Endothelial cell of umbilical vein (primary cell): ENCODE measurements at regions not wholly inside any gene's neighbourhood (a gene's known extent, or its start where the extent isn't known, plus 50 kb on each side); places are given as distances from the start of the nearest gene placed in this dataset.

Experiments
- BruUV-seq: library from RNA; stranded (reverse); fragments of 400-500 nt; replicated peaks from 2 replicates; lab custom pipeline; 2021; lab: Mats Ljungman, UMichigan
- CTCF ChIA-PET: fragments of 300-600, 350-600 bp; sonication (Branson Sonifier 250); formaldehyde crosslinking; loops from one replicate; lab custom pipeline; 2021; ENCODE audit warnings: antibody characterized with exemption, inconsistent platforms; lab: Charles Lee
- POLR2A ChIA-PET: fragments of 300-600, 350-600 bp; sonication (Branson Sonifier 250); formaldehyde crosslinking; loops from one replicate; lab custom pipeline; 2021; ENCODE audit warnings: antibody characterized with exemption, inconsistent platforms; lab: Charles Lee
- DNase-seq: peaks from one replicate; pipeline ENCODE4 v3.0.0-alpha.2; 2011; ENCODE audit warnings: low read depth, low spot score
- FAIRE-seq: peaks from 2 replicates; lab custom pipeline; 2011; peaks lifted over from hg19 to GRCh38; lab: Jason Lieb, UNC
- H2AFZ ChIP-seq: 2 replicates; pipeline ENCODE4 v1.6.0; 2012; ENCODE audit warnings: low read depth, low read length, control low read depth, inconsistent platforms
- H3K27ac ChIP-seq: 2 replicates; pipeline ENCODE4 v1.5.1; 2011; ENCODE audit warnings: low read depth, mild to moderate bottlenecking, control low read depth, low read length, moderate library complexity; ENCODE audit not compliant: insufficient read depth
- H3K27me3 ChIP-seq, 2 experiments: 2 replicates each; pipeline versions ENCODE4 v1.6.0 to v1.6.1; 2011; ENCODE audit warnings: low read length in 2 of 2, mixed read lengths in 1 of 2; ENCODE audit not compliant: control insufficient read depth in 2 of 2, insufficient read depth in 2 of 2
- H3K36me3 ChIP-seq, 2 experiments: 2 replicates in 1 of 2; 3 replicates in 1 of 2; pipeline ENCODE4 v1.5.1; 2011; ENCODE audit warnings: low read length in 2 of 2, mild to moderate bottlenecking in 1 of 2, moderate library complexity in 1 of 2; ENCODE audit not compliant: control insufficient read depth in 2 of 2, insufficient read depth in 2 of 2; ENCODE audit errors: extremely low read depth in 1 of 2
- H3K4me1 ChIP-seq: 3 replicates; pipeline ENCODE4 v1.5.1; 2011; ENCODE audit warnings: mild to moderate bottlenecking, low read length; ENCODE audit not compliant: control insufficient read depth, insufficient read depth; ENCODE audit errors: extremely low read depth
- H3K4me2 ChIP-seq: 2 replicates; pipeline ENCODE4 v1.6.1; 2011; ENCODE audit warnings: low read length, control low read depth, mixed read lengths; ENCODE audit not compliant: insufficient read depth
- H3K4me3 ChIP-seq, 3 experiments: fragments of 200-600 bp in 1 of 3; sonication (generic), shearing (Covaris generic) in 1 of 3; replicated peaks in 1 of 3; 2 replicates each; pipeline ENCODE4 v1.5.1; 2011 to 2016; ENCODE audit warnings: control low read depth in 3 of 3, low read length in 3 of 3, mild to moderate bottlenecking in 2 of 3, inconsistent platforms in 1 of 3, low read depth in 1 of 3, moderate library complexity in 1 of 3; ENCODE audit not compliant: insufficient read depth in 1 of 3
- H3K79me2 ChIP-seq: 2 replicates; pipeline ENCODE4 v1.6.0; 2012; ENCODE audit warnings: low read length, inconsistent platforms; ENCODE audit not compliant: control insufficient read depth, insufficient read depth
- H3K9ac ChIP-seq: replicated peaks from 2 replicates; pipeline ENCODE3; 2011; ENCODE audit warnings: low read length, control low read depth; ENCODE audit not compliant: insufficient read depth; ENCODE audit errors: extremely low read depth
- H3K9me1 ChIP-seq: replicated peaks from 3 replicates; pipeline ENCODE4 v1.6.0; 2011; ENCODE audit warnings: mild to moderate bottlenecking, low read length; ENCODE audit not compliant: control insufficient read depth, insufficient read depth; ENCODE audit errors: extremely low read depth
- H3K9me3 ChIP-seq: replicated peaks from 2 replicates; pipeline ENCODE4 v1.5.1; 2012; ENCODE audit warnings: low read length, inconsistent platforms; ENCODE audit not compliant: control insufficient read depth, insufficient read depth
- H4K20me1 ChIP-seq: replicated peaks from 2 replicates; pipeline ENCODE3; 2011; ENCODE audit warnings: mild to moderate bottlenecking, low read length; ENCODE audit not compliant: control insufficient read depth, insufficient read depth; ENCODE audit errors: extremely low read depth
- CTCF ChIP-seq, 2 donors: IDR thresholded peaks; 1 replicate in 1 of 2; 2 replicates in 1 of 2; pipeline ENCODE4 v1.5.1; 2011; ENCODE audit warnings: low read length in 2 of 2, mild to moderate bottlenecking in 2 of 2, moderate library complexity in 2 of 2, control low read depth in 1 of 2, inconsistent platforms in 1 of 2, low read depth in 1 of 2; ENCODE audit not compliant: insufficient read depth in 1 of 2; ENCODE audit errors: extremely low read depth in 1 of 2
- EZH2 ChIP-seq: IDR thresholded peaks from 2 replicates; pipeline ENCODE4 v1.6.1; 2012; ENCODE audit warnings: borderline replicate concordance, low read depth, mild to moderate bottlenecking, moderate library complexity, low read length, inconsistent platforms; ENCODE audit not compliant: severe bottlenecking
- FOS ChIP-seq: IDR thresholded peaks from 2 replicates; pipeline ENCODE4 v1.6.1; 2011; ENCODE audit warnings: mild to moderate bottlenecking, low read length, moderate library complexity, borderline replicate concordance; ENCODE audit not compliant: insufficient read depth
- GATA2 ChIP-seq: IDR thresholded peaks from 2 replicates; pipeline ENCODE4 v1.7.0; 2011; ENCODE audit warnings: low read depth, mild to moderate bottlenecking, moderate library complexity, mixed read lengths, low read length; ENCODE audit not compliant: insufficient read length, insufficient read depth
- JUN ChIP-seq: IDR thresholded peaks from 2 replicates; pipeline ENCODE4 v1.6.1; 2011; ENCODE audit warnings: borderline replicate concordance, low read depth; ENCODE audit not compliant: insufficient read length, insufficient read depth
- MAX ChIP-seq: IDR thresholded peaks from 2 replicates; pipeline ENCODE4 v1.6.1; 2011; ENCODE audit not compliant: insufficient read depth, insufficient read length
- MYC ChIP-seq: IDR thresholded peaks from one replicate; pipeline ENCODE4 v1.6.1; 2011; ENCODE audit warnings: mild to moderate bottlenecking, low read depth, low read length
- POLR2A ChIP-seq: IDR thresholded peaks from 2 replicates; pipeline ENCODE4 v1.6.1; 2012; ENCODE audit warnings: low read depth, mild to moderate bottlenecking, control low read depth, low read length
- POLR2AphosphoS5 ChIP-seq: IDR thresholded peaks from 2 replicates; pipeline ENCODE4 v1.6.1; 2012; ENCODE audit warnings: low read depth, mild to moderate bottlenecking, control low read depth, low read length, moderate library complexity; ENCODE audit not compliant: insufficient read depth
- dilution Hi-C: fragments of 300-500 bp; cut with MboI; formaldehyde crosslinking; loops from one replicate; pipeline ENCODE4 v1.15.0; 2019; ENCODE audit warnings: low sequenced_read_pairs; ENCODE audit not compliant: extremely low pct_ligation_motif_present
- intact Hi-C: fragments of 100-400 bp; cut with micrococcal nuclease; formaldehyde crosslinking; loops from one replicate; pipeline ENCODE4 v1.10.0; 2022

GRCh38 chr7:109879287-109879828, 1211.6 kb upstream of the LRRN3 start:
- FAIRE-seq: no peak
- no peak for DNase-seq
- ChIA-PET CTCF (no interaction called here), POLR2A (no interaction called here)
- Histone ChIP-seq H3K79me2 (no peaks in the 10 kb centered on the region), H3K27ac (no peak overlapping the region), H3K4me3 (no peak overlapping the region), H3K9me1 (no peaks in the 10 kb centered on the region), H3K9ac (no peak overlapping the region), H3K27me3 (no peaks in the 10 kb centered on the region), H3K4me1 (no peaks in the 10 kb centered on the region), H3K4me2 (no peak overlapping the region), H3K9me3 (no peaks in the 10 kb centered on the region), H4K20me1 (no peaks in the 10 kb centered on the region), H2AFZ (no peak overlapping the region), H3K36me3 (no peaks in the 10 kb centered on the region)
- dilution Hi-C loops (no loop called here), intact Hi-C loops (no loop called here)
- no peak for TF ChIP-seq JUN
- no peak for TF ChIP-seq GATA2
- TF ChIP-seq MYC: no peak
- no peak for TF ChIP-seq FOS
- no peak for TF ChIP-seq POLR2AphosphoS5
- no peak for TF ChIP-seq CTCF (IDR thresholded peaks at IDR 0.05; ENCODE audit: extremely low read depth in 1 of 2, insufficient read depth in 1 of 2, low read depth in 1 of 2, low read length in 2 of 2)
- TF ChIP-seq MAX: no peak
- no peak for TF ChIP-seq POLR2A
- no peak for TF ChIP-seq EZH2
- BruUV-seq: no TSS peak
